ENCODE measurements at regions not wholly inside any gene's neighbourhood (a gene's known extent, or its start where the extent isn't known, plus 50 kb on each side); places are given as distances from the start of the nearest gene placed in this dataset.

- intact Hi-C loops (cut with DNase I): no loop called here
- no peaks in the 10 kb centered on the region for H3K27me3 ChIP-seq
- DNase-seq (ENCODE audit: low spot score in 2 of 2): no peak
- H3K4me3 ChIP-seq: no peak overlapping the region
- TF ChIP-seq, protein P1, sequence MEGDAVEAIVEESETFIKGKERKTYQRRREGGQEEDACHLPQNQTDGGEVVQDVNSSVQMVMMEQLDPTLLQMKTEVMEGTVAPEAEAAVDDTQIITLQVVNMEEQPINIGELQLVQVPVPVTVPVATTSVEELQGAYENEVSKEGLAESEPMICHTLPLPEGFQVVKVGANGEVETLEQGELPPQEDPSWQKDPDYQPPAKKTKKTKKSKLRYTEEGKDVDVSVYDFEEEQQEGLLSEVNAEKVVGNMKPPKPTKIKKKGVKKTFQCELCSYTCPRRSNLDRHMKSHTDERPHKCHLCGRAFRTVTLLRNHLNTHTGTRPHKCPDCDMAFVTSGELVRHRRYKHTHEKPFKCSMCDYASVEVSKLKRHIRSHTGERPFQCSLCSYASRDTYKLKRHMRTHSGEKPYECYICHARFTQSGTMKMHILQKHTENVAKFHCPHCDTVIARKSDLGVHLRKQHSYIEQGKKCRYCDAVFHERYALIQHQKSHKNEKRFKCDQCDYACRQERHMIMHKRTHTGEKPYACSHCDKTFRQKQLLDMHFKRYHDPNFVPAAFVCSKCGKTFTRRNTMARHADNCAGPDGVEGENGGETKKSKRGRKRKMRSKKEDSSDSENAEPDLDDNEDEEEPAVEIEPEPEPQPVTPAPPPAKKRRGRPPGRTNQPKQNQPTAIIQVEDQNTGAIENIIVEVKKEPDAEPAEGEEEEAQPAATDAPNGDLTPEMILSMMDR (IDR thresholded peaks at IDR 0.05): no peak
- no peak overlapping the region for H3K27ac ChIP-seq
- no peaks in the 10 kb centered on the region for H3K36me3 ChIP-seq
- H3K4me1 ChIP-seq: no peaks in the 10 kb centered on the region
- no peaks in the 10 kb centered on the region for H3K9me3 ChIP-seq
These were observed 410.1 kb downstream of the TBC1D32 start for GRCh38 chr6:120924214-120924613.

GRCh38 chr6:120918137-120918536 lies 416.1 kb downstream of the TBC1D32 start:
- TF ChIP-seq, protein P1 (IDR thresholded peaks at IDR 0.05): no peak
- intact Hi-C loops (cut with DNase I): no loop called here
- no peaks in the 10 kb centered on the region for H3K27me3 ChIP-seq

GRCh38 chr6:120916844-120917243 lies 417.4 kb downstream of the TBC1D32 start:
- no peak for DNase-seq (ENCODE audit: low spot score in 2 of 2)
- intact Hi-C loops (cut with DNase I): no loop called here
- H3K4me3 ChIP-seq: no peak overlapping the region
- no peaks in the 10 kb centered on the region for H3K4me1 ChIP-seq
- no peaks in the 10 kb centered on the region for H3K27me3 ChIP-seq
- H3K9me3 ChIP-seq: no peaks in the 10 kb centered on the region
- no peaks in the 10 kb centered on the region for H3K36me3 ChIP-seq
- TF ChIP-seq, protein P1 (IDR thresholded peaks at IDR 0.05): no peak
- no peak overlapping the region for H3K27ac ChIP-seq

More at GRCh38 chr6:120918137-120918536, 416.1 kb downstream of the TBC1D32 start:
- Histone ChIP-seq H3K36me3 (no peaks in the 10 kb centered on the region), H3K9me3 (no peaks in the 10 kb centered on the region), H3K27ac (no peak overlapping the region), H3K4me3 (no peak overlapping the region), H3K4me1 (no peaks in the 10 kb centered on the region)
- DNase-seq (ENCODE audit: low spot score in 2 of 2): no peak

DNA sequence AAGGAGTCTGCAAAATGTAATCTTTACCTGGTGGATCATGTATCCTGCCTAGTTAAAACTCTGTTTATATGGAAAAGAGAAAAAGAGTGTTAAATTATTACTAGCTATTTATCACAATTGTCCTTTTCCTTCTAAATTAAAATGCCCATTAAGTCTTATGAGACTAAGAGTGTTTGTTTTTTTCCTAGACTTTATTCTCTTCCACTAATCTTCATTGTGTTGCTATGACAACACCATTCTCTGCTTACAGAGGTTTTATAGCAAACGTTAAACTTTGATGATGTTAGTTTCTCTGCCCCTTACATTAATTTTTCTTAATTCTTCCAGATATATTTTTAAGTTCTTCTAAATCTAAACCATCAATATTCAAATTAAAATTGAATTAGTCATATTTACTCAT lies 420.8 kb downstream of the TBC1D32 start:
- TF ChIP-seq, protein P1 (IDR thresholded peaks at IDR 0.05): no peak
- no peak overlapping the region for H3K27ac ChIP-seq
- intact Hi-C loops (cut with DNase I): no loop called here
- no peaks in the 10 kb centered on the region for H3K36me3 ChIP-seq
- no peaks in the 10 kb centered on the region for H3K4me1 ChIP-seq
- H3K27me3 ChIP-seq: no peaks in the 10 kb centered on the region
- DNase-seq (ENCODE audit: low spot score in 2 of 2): no peak
- H3K9me3 ChIP-seq: no peaks in the 10 kb centered on the region
- no peak overlapping the region for H3K4me3 ChIP-seq

DNA sequence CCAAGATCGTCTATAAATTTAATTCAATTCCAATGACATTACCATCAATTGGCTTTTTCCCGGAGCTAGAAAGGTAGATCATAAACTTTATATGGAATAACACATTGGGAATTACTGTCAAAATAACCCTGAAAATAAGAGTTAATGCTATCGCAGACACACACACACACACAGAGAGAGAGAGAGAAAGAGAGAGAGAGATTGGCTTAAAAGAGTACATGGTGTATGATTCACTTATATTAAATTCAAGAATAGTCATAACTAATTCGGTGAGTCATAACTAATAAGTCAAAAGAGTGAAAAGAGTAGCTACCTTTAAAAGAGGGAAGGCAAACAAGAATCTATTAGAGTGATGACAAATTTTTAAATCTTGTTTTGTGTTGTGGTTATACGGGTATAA lies 425.5 kb downstream of the TBC1D32 start:
- no peak overlapping the region for H3K27ac ChIP-seq
- no peak overlapping the region for H3K4me3 ChIP-seq
- TF ChIP-seq, protein P1 (IDR thresholded peaks at IDR 0.05): no peak
- H3K36me3 ChIP-seq: no peaks in the 10 kb centered on the region
- intact Hi-C loops (cut with DNase I): no loop called here
- H3K9me3 ChIP-seq: no peaks in the 10 kb centered on the region
- H3K27me3 ChIP-seq: no peaks in the 10 kb centered on the region
- no peak for DNase-seq (ENCODE audit: low spot score in 2 of 2)
- no peaks in the 10 kb centered on the region for H3K4me1 ChIP-seq

DNA sequence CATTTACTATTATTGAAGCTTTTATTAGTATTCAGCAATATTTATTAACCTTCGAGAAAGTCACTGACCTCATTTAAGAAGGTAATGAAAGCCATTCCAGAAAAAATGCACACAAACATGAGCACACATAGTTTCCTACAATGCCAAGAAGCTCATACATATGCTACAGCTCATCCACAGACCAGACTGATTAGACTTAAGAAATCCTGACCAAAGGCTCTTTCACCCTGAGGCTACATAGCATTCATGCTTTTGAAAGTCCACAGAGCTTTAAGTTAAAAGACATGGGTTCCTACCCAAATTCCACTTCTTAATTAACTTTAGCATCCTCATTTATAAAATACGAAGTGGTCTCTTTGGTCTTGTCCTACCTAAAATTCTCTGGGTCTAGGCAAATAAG lies 430.4 kb downstream of the TBC1D32 start:
- Histone ChIP-seq H3K27me3 (no peaks in the 10 kb centered on the region), H3K9me3 (no peaks in the 10 kb centered on the region), H3K4me3 (no peak overlapping the region), H3K27ac (no peak overlapping the region), H3K36me3 (no peaks in the 10 kb centered on the region), H3K4me1 (no peaks in the 10 kb centered on the region)
- DNase-seq (ENCODE audit: low spot score in 2 of 2): no peak
- intact Hi-C loops (cut with DNase I): no loop called here
- TF ChIP-seq, protein P1 (IDR thresholded peaks at IDR 0.05): no peak

Data from ascending aorta (tissue), 2 donors.